Stimulated activated CD4-positive, alpha-beta T cell treated with anti-CD3 and anti-CD28 coated beads, Interleukin-1b, Interleukin-23, amount 100 ng/mL, for 48 hours (primary cell): ENCODE measurements at regions not wholly inside any gene's neighbourhood (a gene's known extent, or its start where the extent isn't known, plus 50 kb on each side); places are given as distances from the start of the nearest gene placed in this dataset.
A peak's percentile ranks its signal among the peaks of the same experiment; 100 is the strongest.

ENCODE experiments used
- DNase-seq: peaks from one replicate; pipeline ENCODE4 v3.0.0-alpha.2; 2020

GRCh38 chr9:119974026-119974425, 604.8 kb upstream of the BRINP1 start:
- DNase-seq = no peak

DNA sequence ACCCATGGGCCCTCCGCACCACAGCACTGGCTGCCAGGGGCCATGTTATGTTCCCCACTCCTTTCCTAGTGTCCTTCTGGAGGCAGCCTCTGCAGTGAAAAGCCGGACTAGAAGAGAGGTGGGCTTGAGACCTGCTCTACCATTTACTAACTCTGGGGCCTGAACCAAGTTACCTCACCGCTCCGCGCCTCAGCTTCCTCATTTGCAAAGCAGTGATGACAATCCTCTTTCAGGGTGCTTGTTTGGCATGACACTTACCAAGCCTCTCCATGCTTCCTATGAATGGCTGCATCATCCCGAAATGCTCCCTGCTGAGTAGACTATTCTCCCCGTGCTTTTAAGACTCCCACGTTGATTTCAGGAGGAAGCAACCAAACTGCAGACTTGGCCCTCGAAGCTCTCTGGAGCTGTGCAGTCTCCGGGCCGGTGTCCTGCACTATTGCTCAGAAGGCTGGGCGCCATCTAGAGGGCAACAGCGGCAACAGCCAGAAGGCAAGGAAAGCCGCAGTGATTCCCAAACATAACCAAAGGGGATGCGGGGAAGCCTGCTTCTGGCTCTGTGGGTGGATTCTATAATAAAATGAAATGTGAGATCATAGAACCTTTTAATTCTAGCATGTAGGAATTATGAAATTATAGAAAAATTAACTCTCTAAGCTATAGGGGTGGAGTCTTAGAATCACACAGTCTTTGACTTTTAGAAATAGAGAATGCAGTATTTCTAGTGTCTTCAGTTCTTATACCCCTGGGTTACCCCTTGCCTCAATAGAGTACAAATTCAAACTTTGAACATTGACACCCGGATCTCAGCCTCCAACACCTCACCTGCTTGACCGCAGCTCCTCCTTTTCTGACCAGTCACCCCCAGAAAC, 599.8 kb upstream of the BRINP1 start:
- peak; percentile 44 for DNase-seq

DNA sequence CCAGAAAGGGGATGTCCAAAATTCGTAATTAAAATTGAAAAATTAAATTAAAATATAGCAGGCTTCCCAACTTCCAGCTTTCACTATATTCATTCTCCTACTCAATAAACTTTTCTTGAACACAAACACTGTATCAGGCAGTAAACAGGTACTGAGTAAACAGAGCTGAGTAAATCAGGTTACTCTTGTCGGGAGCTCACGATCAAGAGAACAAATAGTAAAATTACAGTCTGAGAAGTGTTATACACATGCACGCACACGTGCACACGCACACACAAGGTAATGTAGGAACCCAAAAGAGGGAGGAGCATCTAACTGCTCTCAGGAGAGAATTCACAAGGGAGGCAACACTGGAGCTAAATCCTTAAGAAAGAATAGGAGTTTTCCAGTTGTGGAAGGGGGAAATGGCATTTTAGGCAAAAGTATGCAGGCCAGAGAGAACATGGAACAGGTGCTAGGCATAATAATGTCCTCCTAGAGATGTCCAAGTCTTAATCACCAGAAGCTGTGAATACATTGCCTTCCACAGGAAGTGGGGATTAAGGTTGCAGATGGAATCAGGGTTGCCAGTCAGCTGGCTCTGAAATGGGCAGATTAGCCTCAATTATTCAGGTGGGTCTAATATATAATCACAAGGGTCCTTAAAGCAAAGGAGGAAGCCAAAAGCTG, 598.8 kb upstream of the BRINP1 start:
- no peak for DNase-seq

GRCh38 chr9:119963798-119964372, 594.6 kb upstream of the BRINP1 start:
- no peak for DNase-seq

DNA sequence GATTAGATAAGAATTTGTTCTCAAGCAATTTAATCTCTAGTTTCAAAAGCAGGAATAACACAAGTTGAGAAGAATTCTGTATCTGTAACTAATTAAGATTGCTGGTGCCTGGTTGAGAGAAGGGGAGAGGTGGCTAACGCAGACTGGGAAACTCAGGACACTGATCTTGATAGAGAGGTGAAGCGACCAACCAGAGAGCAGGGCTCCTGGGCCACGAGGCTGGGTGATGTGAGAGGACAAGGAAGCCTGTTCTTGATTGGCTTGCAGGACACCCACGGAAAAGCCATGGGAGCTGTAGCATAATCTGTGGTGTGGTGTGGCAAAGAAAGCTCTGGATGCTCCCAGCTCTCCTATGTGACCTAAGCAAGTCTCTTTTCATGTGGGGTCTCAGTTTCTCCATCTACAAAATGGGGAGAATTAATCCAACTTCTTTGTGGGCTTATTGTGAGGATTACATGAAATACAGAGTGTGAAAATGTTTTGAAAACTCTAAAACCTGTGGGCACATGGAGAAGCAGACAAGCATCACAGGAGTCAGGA, 594.1 kb upstream of the BRINP1 start:
- DNase-seq = no peak

DNA sequence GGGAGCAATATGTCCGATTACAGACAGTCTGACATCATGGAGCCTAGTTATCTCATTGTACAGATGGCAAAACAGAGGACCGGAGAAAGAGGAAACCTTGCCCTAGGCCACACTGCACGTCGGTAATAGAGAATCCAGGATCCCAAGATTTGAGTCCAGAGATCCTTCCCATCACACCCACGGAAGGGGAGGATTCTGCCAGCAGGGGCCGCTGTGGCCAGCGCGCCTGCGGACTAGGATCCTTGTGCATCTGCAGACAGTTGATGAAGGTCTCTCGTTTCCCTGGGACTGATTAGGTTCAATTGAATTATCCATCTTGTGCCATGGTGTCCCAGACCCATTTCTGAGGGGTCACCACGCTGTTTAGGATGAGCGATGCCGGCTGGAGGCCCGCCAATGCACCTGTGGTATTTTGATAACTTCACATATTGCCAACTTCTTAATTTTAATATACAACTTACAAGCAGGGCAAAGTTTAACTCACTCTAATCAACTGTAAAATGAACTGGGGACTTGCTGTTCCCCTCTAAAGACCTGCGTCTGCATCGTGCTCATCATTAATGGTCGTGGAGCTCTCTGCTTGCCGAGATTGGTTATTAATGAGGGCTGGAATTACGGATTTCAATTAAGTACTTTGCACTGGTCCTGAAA, 592.7 kb upstream of the BRINP1 start:
- DNase-seq = no peak

GRCh38 chr9:119959846-119960545, 590.8 kb upstream of the BRINP1 start:
- DNase-seq = no peak

DNA sequence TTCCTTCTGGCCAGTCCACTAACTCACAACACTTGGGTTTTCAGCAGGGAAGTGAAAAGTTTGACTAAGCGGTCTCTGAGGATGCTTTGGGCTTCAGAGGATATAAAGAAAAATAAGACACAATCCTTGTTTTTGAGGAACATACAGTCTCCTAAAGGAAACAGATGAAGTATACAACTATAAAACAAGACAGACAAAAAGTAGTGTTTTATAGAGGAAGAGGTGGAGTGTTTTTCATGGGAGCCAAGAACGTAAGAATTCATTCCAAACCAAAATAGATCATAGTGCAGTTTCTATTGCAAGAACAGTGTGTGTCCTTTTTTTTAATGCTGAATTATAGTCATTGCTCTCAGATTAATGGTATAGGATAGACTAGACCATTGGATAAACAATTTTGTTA, 586.9 kb upstream of the BRINP1 start:
- no peak for DNase-seq

- no peak for DNase-seq
These were observed 586.0 kb upstream of the BRINP1 start for GRCh38 chr9:119955276-119955675.

- DNase-seq = no peak
These were observed 582.4 kb upstream of the BRINP1 start for GRCh38 chr9:119951591-119951990.

DNA sequence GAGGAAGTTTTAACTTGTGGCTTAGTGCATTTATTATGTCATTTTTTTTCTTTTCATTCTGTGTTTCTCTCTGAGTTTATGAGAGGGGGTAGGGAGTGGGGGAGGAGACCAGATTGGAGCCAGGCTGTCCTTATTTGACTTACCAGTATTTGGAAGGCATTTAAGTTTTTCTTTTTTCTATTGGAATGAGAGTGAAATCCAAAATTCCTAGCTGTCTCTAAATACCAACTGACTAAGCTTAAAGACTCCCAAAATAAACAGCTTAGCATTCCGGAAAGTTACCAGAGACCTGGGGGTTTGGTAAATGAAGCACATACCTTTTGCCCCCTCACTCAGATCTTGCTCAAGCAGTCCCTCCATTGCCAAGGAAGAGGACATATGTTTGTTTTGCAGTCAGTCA, 581.9 kb upstream of the BRINP1 start:
- DNase-seq = no peak

DNA sequence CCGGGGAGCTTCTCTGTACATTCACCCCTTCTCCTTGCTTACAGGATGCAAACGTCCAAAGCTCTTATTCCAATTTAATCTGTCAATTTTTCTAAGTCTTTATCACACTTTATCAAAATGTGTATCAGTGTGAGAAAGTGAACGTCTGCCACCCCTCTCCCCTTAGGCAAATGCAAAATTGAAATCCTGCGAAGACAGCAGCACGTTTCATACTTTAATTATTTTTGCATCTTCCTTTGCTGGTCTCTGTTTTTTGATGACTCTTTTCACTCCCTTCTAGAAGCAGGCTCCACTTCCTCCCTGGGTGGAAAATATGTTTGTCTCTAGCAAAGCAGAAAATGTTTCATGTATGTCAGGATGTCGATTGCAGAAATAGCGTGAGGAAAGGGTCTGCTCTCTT, 576.5 kb upstream of the BRINP1 start:
- DNase-seq = no peak

- DNase-seq = no peak
These were observed 571.9 kb upstream of the BRINP1 start for GRCh38 chr9:119941091-119941490.

- no peak for DNase-seq
These were observed 569.6 kb upstream of the BRINP1 start for GRCh38 chr9:119938871-119939270.

DNA sequence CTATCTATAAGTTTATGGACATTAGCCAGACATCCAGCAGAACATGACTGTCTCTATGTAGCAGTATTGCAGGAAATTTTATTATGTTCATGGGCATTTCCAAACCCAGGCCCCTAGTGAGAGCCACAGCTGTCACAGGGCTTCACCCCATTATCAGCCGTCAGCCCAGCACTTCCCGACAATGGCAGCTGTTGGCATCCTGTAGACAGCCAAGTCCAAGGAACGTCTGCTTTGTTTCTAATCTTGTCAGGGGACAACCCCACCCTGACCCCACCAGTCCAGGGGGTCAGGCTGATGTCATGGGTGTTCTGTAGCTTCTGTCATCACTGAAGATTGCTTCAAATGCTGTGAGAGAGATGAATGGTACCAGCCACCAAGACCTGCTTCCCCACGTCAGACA, 565.3 kb upstream of the BRINP1 start:
- no peak for DNase-seq

DNA sequence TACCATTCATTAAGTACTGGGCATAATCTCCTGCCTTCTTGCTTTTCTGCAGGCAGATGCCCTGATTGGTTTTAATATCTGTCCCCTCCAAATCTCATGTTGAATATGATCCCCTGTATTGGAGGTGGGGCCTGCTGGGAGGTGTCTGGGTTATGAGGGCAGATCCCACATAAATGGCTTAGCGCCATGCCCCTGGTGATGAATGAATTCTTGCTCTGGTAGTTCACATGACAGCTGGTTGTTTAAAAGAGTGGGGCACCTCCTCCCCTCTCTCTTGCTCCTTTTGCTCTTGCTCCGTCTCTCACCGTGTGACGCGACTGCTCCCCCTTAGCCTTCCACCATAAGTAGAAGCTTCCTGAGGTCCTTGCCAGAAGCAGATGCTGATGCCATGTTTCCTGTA, 564.0 kb upstream of the BRINP1 start:
- no peak for DNase-seq

DNA sequence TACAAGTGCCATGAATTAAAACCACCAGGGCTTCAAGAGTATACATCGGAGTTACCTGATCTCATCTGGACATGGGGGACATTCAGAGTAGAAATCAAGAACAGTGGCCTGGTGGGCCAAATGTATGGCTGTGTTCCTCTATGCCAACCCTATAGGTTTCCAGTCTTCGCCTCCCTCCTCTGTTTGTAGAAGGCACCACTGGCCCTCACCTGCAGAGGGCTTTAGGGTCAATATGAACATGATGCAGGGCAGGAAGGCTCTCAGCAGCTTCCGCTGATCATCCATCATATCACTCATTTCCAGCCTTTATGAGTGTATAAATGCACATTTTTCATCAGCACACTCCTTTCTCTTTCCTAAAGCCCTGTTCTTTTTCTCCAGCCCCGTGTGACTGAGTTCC, 555.5 kb upstream of the BRINP1 start:
- DNase-seq = no peak

DNA sequence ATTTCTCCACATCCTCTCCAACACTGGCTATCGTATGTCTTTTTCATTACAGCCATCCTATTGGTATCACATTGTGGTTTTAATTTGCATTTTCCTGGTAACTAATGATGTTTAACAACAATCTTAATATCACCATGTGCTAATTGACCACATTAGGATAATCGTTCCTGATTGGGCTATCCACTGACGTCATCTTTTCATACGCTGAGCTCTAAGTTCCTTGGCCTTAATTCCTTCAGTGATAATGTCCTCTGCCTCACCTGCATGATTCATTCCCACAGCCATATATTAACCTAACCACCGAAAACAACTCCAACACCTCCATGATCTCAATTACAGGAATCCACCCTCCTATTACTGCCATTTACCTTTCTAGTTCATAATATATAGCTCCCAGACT, 547.9 kb upstream of the BRINP1 start:
- no peak for DNase-seq

- no peak for DNase-seq
These were observed 537.8 kb upstream of the BRINP1 start for GRCh38 chr9:119907056-119907455.

GRCh38 chr9:119905724-119906123, 536.5 kb upstream of the BRINP1 start:
- DNase-seq = no peak

DNA sequence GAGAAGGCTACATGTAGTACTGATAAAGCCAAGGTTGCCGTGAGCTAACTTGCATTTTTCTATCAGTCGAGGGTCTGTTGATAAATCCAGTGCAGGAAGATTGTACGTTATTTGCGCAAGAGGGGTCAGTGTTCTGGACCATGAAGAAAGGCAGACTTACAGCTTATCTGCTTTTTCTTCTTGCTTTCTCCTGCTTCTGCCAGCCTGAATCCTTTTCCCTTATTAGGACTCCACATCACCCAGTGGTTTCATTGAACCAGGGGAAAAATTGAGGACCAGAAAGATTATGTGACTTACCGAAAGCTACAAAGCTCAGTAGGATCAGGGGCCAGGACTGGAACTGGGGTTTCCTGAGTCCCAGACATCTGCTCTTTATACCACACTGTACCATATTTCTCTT, 534.6 kb upstream of the BRINP1 start:
- DNase-seq = no peak

DNA sequence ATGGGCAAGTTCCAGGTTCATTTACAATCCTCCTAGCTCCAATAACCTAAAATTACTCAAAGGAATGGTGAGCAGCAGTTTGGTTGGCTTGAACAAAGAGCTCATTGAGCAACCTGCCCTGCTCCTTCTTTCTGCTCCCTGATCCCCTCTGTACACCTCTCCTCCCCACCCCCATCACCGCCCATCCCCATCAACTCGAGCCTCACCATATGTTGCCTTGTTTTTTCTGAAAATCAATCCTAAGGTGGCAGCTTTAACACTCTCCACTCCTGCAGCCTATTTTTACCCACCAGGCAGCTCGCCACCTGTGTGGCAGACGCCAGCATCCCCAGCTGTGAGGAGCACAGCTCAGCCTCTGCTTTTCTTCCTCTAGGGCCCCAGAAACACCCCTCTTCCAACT, 533.4 kb upstream of the BRINP1 start:
- no peak for DNase-seq

GRCh38 chr9:119898316-119898715, 529.1 kb upstream of the BRINP1 start:
- DNase-seq = no peak
